ENCODE measurements at regions not wholly inside any gene's neighbourhood (a gene's known extent, or its start where the extent isn't known, plus 50 kb on each side); places are given as distances from the start of the nearest gene placed in this dataset.

- no peak for TF ChIP-seq CTCF (conservative IDR thresholded peaks at IDR 0.05; ENCODE audit: low read depth, low read length)
- TF ChIP-seq EZH2 (IDR thresholded peaks at IDR 0.05; ENCODE audit: low read length, unreplicated experiment): no peak
- no peak for TF ChIP-seq EZH2phosphoT487 (IDR thresholded peaks at IDR 0.05; ENCODE audit: borderline replicate concordance, low read length)
Measured at GRCh38 chr10:130772056-130772455, 539.5 kb downstream of the TCERG1L start.
